IMR-90 (cell line): ENCODE measurements at regions not wholly inside any gene's neighbourhood (a gene's known extent, or its start where the extent isn't known, plus 50 kb on each side); places are given as distances from the start of the nearest gene placed in this dataset.

Experiments used
- ATAC-seq: fragments of 200-7000 bp; cut with Tn5 transposase; 2 replicates; pipeline ENCODE4 v1.9.1; 2020; ENCODE audit warnings: low read depth, mild to moderate bottlenecking, moderate library complexity
- BruUV-seq: library from RNA; stranded (reverse); fragments of 400-500 nt; replicated peaks from 2 replicates; lab custom pipeline; 2021; lab: Mats Ljungman, UMichigan
- CTCF ChIA-PET: fragments of 300-600 bp; formaldehyde crosslinking; extraction: SDS; loops from one replicate; lab custom pipeline; 2021; ENCODE audit warnings: antibody characterized with exemption; lab: Yijun Ruan, JAX
- POLR2A ChIA-PET: fragments of 300-600 bp; sonication (Branson Sonifier 250); formaldehyde crosslinking; loops from one replicate; lab custom pipeline; 2022; ENCODE audit warnings: antibody characterized with exemption; ENCODE audit not compliant: unreplicated experiment; lab: Charles Lee
- DNase-seq: peaks from one replicate; pipeline ENCODE4 v3.0.0; 2013
- H2AFZ ChIP-seq: replicated peaks from 2 replicates; pipeline ENCODE3; 2013; ENCODE audit warnings: low read length, mild to moderate bottlenecking; ENCODE audit not compliant: poor library complexity
- H2AK5ac ChIP-seq: 2 replicates; pipeline ENCODE4 v1.6.1; 2013; ENCODE audit warnings: low read depth, low read length, inconsistent platforms
- H2AK9ac ChIP-seq: replicated peaks from 2 replicates; pipeline ENCODE3; 2013; ENCODE audit warnings: mild to moderate bottlenecking, low read depth, low read length, moderate library complexity; ENCODE audit not compliant: poor library complexity
- H2BK120ac ChIP-seq: 2 replicates; pipeline ENCODE4 v1.6.1; 2013; ENCODE audit warnings: low read depth, low read length, inconsistent platforms
- H2BK15ac ChIP-seq: 3 replicates; pipeline ENCODE4 v1.6.1; 2013; ENCODE audit warnings: low read depth, low read length, inconsistent platforms
- H2BK20ac ChIP-seq: 2 replicates; pipeline ENCODE4 v1.6.1; 2013; ENCODE audit warnings: low read depth, mild to moderate bottlenecking, inconsistent platforms, low read length, moderate library complexity
- H2BK5ac ChIP-seq: 2 replicates; pipeline ENCODE4 v1.6.1; 2013; ENCODE audit warnings: mild to moderate bottlenecking, low read depth, low read length, inconsistent platforms; ENCODE audit not compliant: poor library complexity, severe bottlenecking
- H3K14ac ChIP-seq: replicated peaks from 2 replicates; pipeline ENCODE4 v1.6.1; 2013; ENCODE audit warnings: low read depth, low read length, inconsistent platforms
- H3K18ac ChIP-seq: 2 replicates; pipeline ENCODE4 v1.6.1; 2013; ENCODE audit warnings: low read depth, low read length, control low read depth
- H3K23ac ChIP-seq: 2 replicates; pipeline ENCODE4 v1.6.1; 2013; ENCODE audit warnings: low read depth, low read length, inconsistent platforms
- H3K27ac ChIP-seq: 2 replicates; pipeline ENCODE4 v1.5.1; 2013; ENCODE audit warnings: mild to moderate bottlenecking, control low read depth, low read length; ENCODE audit not compliant: insufficient read depth
- H3K27me3 ChIP-seq: 2 replicates; pipeline ENCODE4 v1.6.1; 2013; ENCODE audit warnings: low read length; ENCODE audit not compliant: control insufficient read depth, insufficient read depth
- H3K36me3 ChIP-seq: 2 replicates; pipeline ENCODE4 v1.6.1; 2013; ENCODE audit warnings: low read length, mixed read lengths; ENCODE audit not compliant: control insufficient read depth, insufficient read depth
- H3K4ac ChIP-seq: 2 replicates; pipeline ENCODE4 v1.6.1; 2013; ENCODE audit warnings: low read depth, low read length, inconsistent platforms
- H3K4me1 ChIP-seq: 2 replicates; pipeline ENCODE4 v1.6.1; 2013; ENCODE audit warnings: low read length, mixed read lengths; ENCODE audit not compliant: control insufficient read depth, insufficient read depth
- H3K4me2 ChIP-seq: 2 replicates; pipeline ENCODE4 v1.6.1; 2013; ENCODE audit warnings: low read depth, mild to moderate bottlenecking, control low read depth, low read length, moderate library complexity
- H3K4me3 ChIP-seq: 2 replicates; pipeline ENCODE4 v1.5.1; 2013; ENCODE audit warnings: low read depth, mild to moderate bottlenecking, control low read depth, low read length, moderate library complexity; ENCODE audit not compliant: insufficient read depth
- H3K56ac ChIP-seq: 2 replicates; pipeline ENCODE4 v1.6.1; 2013; ENCODE audit warnings: low read length, inconsistent platforms; ENCODE audit not compliant: insufficient read depth; ENCODE audit errors: extremely low read depth
- H3K79me1 ChIP-seq, 2 experiments: 2 replicates each; pipeline ENCODE4 v1.6.1; 2013; ENCODE audit warnings: low read length in 2 of 2, inconsistent platforms in 1 of 2, low read depth in 1 of 2
- H3K9ac ChIP-seq: 2 replicates; pipeline ENCODE4 v1.6.1; 2013; ENCODE audit warnings: low read depth, low read length, control low read depth
- H3K9me1 ChIP-seq: 2 replicates; pipeline ENCODE4 v1.6.1; 2013; ENCODE audit warnings: low read length, inconsistent platforms; ENCODE audit not compliant: insufficient read depth
- H3K9me3 ChIP-seq: 2 replicates; pipeline ENCODE4 v1.6.1; 2013; ENCODE audit warnings: low read length; ENCODE audit not compliant: control insufficient read depth, insufficient read depth
- H4K20me1 ChIP-seq: 2 replicates; pipeline ENCODE4 v1.6.1; 2013; ENCODE audit warnings: low read length, inconsistent platforms; ENCODE audit not compliant: insufficient read depth
- H4K5ac ChIP-seq: 2 replicates; pipeline ENCODE4 v1.6.1; 2013; ENCODE audit warnings: mild to moderate bottlenecking, low read depth, low read length, control low read depth
- H4K8ac ChIP-seq, 2 experiments: 2 replicates each; pipeline ENCODE4 v1.6.1; 2013; ENCODE audit warnings: low read depth in 2 of 2, low read length in 2 of 2, control low read depth in 1 of 2, inconsistent platforms in 1 of 2
- H4K91ac ChIP-seq: 2 replicates; pipeline ENCODE4 v1.6.1; 2013; ENCODE audit warnings: low read depth, low read length, inconsistent platforms; ENCODE audit not compliant: insufficient read depth
- BHLHE40 ChIP-seq: fragments of 150-350 bp; IDR thresholded peaks from 2 replicates; pipeline ENCODE4 v1.6.1; 2016; ENCODE audit warnings: mild to moderate bottlenecking, low read depth, low read length
- NFE2L2 ChIP-seq: fragments of 150-350 bp; IDR thresholded peaks from 2 replicates; pipeline ENCODE4 v1.6.1; 2016; ENCODE audit warnings: low read depth, mild to moderate bottlenecking, low read length
- RAD21 ChIP-seq: IDR thresholded peaks from 2 replicates; pipeline ENCODE4 v1.6.1; 2012; ENCODE audit warnings: low read length, improper control_type of control experiment
- WGBS, 2 experiments: methylation state at CpG; one replicate each; pipeline versions ENCODE4 v1.1.5 to v1.1.7; 2013; ENCODE audit warnings: missing lambda C conversion rate in 2 of 2; ENCODE audit not compliant: insufficient read length in 1 of 2; ENCODE audit errors: extremely low coverage in 2 of 2; 5-methylcytosine and 5-hydroxymethylcytosine counted together
- dilution Hi-C: fragments of 300-500 bp; cut with HindIII; formaldehyde crosslinking; loops from one replicate; pipeline ENCODE4 v1.14.3; 2018; ENCODE audit warnings: low sequenced_read_pairs; ENCODE audit not compliant: unreplicated experiment
- in situ Hi-C: fragments of 300-500 bp; cut with MboI; formaldehyde crosslinking; loops from 3 replicates; pipeline ENCODE4 v1.14.3; 2019; ENCODE audit warnings: low sequenced_read_pairs, inconsistent platforms, mixed read lengths
- intact Hi-C: fragments of 100-400 bp; cut with micrococcal nuclease; formaldehyde crosslinking; loops from 2 replicates; pipeline ENCODE4 v1.10.0; 2022

GRCh38 chr2:120929829-120930228 is 194.2 kb downstream of the GLI2 start:
- peak overlapping the region; percentile 91 for H2AK5ac ChIP-seq
- peak overlapping the region; percentile 83 for H2BK5ac ChIP-seq
- ATAC-seq (no peak; the same call in 1 of the 2 replicates), DNase-seq (peak; percentile 59)
- peak overlapping the region; percentile 41 for H2BK20ac ChIP-seq
- no peak overlapping the region for H4K5ac ChIP-seq
- intact Hi-C loops (loop anchor here (10.0 kb wide), 1 partner anchor 235 kb away; no protein-coding TSS in a partner anchor), in situ Hi-C loops (no loop called here), dilution Hi-C loops (no loop called here)
- no peak overlapping the region for H3K56ac ChIP-seq
- WGBS, 2 experiments, result 14% methylated on average over 1 of the region's 2 CpGs; no CpG with 5 or more reads in 1 of the 2 experiments
- H3K27me3 ChIP-seq, result no peaks in the 10 kb centered on the region
- H4K20me1 ChIP-seq, result peaks cover 13% of the 10 kb centered on the region
- ChIA-PET POLR2A (interaction anchor here (0.6 kb wide), 1 partner anchor 698 kb away, joined by 7 read pairs; no protein-coding TSS in a partner anchor), CTCF (no interaction called here)
- H3K23ac ChIP-seq, result peak overlapping the region; percentile 83; the same call in 1 of the 2 replicates
- peak overlapping the region; percentile 80 for H2AK9ac ChIP-seq
- H3K4me2 ChIP-seq, result no peak overlapping the region
- H3K79me1 ChIP-seq, result peaks cover 24 to 93% of the 10 kb centered on the region in 2 experiments; a peak in 3 of 4 replicates
- H3K36me3 ChIP-seq, result peaks cover 24% of the 10 kb centered on the region
- H3K18ac ChIP-seq, result peak overlapping the region; percentile 6; the same call in 1 of the 2 replicates
- peak overlapping the region; percentile 68 for H2BK120ac ChIP-seq
- H3K9me3 ChIP-seq, result peaks cover 2% of the 10 kb centered on the region; the same call in 1 of the 2 replicates
- H3K4me1 ChIP-seq, result peaks cover 46% of the 10 kb centered on the region
- peak overlapping the region; percentile 11; the same call in 1 of the 2 replicates for H3K27ac ChIP-seq
- peak; percentile 90 for TF ChIP-seq BHLHE40
- TF ChIP-seq RAD21, result no peak
- peak; percentile 18; the same call in 1 of the 2 replicates for TF ChIP-seq NFE2L2
- peak overlapping the region in 1 of 2 experiments; percentile 66; a peak in 1 of 4 replicates for H4K8ac ChIP-seq
- no peak overlapping the region; the same call in 2 of the 3 replicates for H2BK15ac ChIP-seq
- H3K9ac ChIP-seq, result no peak overlapping the region
- BruUV-seq, result no TSS peak
- no peak overlapping the region for H3K4me3 ChIP-seq
- peak overlapping the region; percentile 40 for H2AFZ ChIP-seq
- H3K4ac ChIP-seq, result peak overlapping the region; percentile 90
- H3K9me1 ChIP-seq, result peaks cover 60% of the 10 kb centered on the region
- H4K91ac ChIP-seq, result peak overlapping the region; percentile 76
- peak overlapping the region; percentile 80 for H3K14ac ChIP-seq
